HepG2 (cell line): ENCODE measurements at regions not wholly inside any gene's neighbourhood (a gene's known extent, or its start where the extent isn't known, plus 50 kb on each side); places are given as distances from the start of the nearest gene placed in this dataset.

ENCODE experiments used
- BRF2 ChIP-seq: sonication (generic); formaldehyde crosslinking; IDR thresholded peaks from 2 replicates; pipeline ENCODE4 v1.8.1; 2022; ENCODE audit warnings: mild to moderate bottlenecking, missing genetic modification reagents
- CTCF ChIP-seq: sonication (generic); formaldehyde crosslinking; IDR thresholded peaks from 2 replicates; pipeline ENCODE4 v1.5.0; 2020; ENCODE audit warnings: mild to moderate bottlenecking, missing genetic modification reagents, moderate library complexity
- JUN ChIP-seq: sonication (generic); formaldehyde crosslinking; IDR thresholded peaks from 2 replicates; pipeline ENCODE4 v1.4.0; 2020; ENCODE audit warnings: mild to moderate bottlenecking, missing genetic modification reagents
- POLR2A ChIP-seq, 2 experiments: IDR thresholded peaks; 2 replicates each; pipeline ENCODE4 v1.6.1; 2011; ENCODE audit warnings: low read depth in 2 of 2, low read length in 2 of 2, mild to moderate bottlenecking in 1 of 2, moderate library complexity in 1 of 2; ENCODE audit not compliant: insufficient read depth in 1 of 2
- ZNF619 ChIP-seq: sonication (generic); formaldehyde crosslinking; IDR thresholded peaks from 2 replicates; pipeline ENCODE4 v1.4.0; 2020; ENCODE audit warnings: mild to moderate bottlenecking, missing genetic modification reagents

- TF ChIP-seq ZNF619 (no peak), CTCF (CRISPR knock-in tag) (no peak), BRF2 (CRISPR knock-in tag) (no peak), JUN (no peak), POLR2A (IDR thresholded peaks at IDR 0.05; ENCODE audit: insufficient read depth in 1 of 2, low read depth in 2 of 2, low read length in 2 of 2) (no peak)
Observed at GRCh38 chr2:85959826-85960225, 71.0 kb upstream of the ST3GAL5 start.
